NCI-H1417 treated with DMSO at 0.1 percent for 48 hours (cell line): ENCODE measurements at regions not wholly inside any gene's neighbourhood (a gene's known extent, or its start where the extent isn't known, plus 50 kb on each side); places are given as distances from the start of the nearest gene placed in this dataset.
"Not testable (repeated sequence)": the region's sequence is repeated elsewhere in the genome, so short reads cannot be mapped to it uniquely, and the experiment has no call there.

Experiments used
- DNase-seq: peaks from one replicate; lab custom pipeline; 2025; lab: John Stamatoyannopoulos, UW

DNA sequence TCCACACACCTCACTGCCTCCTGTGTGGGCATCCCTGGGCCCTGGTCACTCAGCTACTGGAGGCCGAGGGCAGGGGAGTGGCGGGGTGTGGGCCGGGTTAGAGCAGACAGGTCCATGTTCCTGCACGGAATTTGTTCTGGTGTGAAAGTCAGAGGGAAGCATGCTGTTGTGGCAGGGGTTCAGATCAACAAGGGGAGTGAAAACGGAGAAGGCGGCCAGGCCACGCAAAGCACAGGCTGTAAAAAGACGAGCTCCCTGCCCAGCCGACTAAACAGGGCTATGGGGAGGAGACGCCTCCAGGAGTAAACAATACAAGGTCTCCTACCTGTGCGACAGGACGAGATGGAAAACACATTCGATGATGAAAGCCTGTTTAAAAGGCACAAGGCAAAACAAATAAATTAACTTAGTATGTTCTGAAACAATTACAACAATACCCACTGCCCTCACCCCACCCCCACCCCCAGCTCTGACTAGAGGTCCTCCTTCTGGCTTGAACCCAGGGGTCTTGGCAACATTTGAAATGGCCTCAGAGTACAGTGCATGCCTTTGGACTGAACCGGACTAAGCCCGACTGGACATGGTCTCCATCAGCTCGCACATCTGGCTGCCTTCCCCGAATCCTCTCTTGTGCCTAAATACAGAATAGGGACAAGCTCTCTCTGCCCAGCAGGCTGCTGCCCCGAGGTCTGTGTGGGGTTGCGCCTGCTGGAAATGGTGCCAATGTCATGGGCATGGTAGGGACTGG is 274.9 kb upstream of the DIO3 start:
- DNase-seq: no peak

DNA sequence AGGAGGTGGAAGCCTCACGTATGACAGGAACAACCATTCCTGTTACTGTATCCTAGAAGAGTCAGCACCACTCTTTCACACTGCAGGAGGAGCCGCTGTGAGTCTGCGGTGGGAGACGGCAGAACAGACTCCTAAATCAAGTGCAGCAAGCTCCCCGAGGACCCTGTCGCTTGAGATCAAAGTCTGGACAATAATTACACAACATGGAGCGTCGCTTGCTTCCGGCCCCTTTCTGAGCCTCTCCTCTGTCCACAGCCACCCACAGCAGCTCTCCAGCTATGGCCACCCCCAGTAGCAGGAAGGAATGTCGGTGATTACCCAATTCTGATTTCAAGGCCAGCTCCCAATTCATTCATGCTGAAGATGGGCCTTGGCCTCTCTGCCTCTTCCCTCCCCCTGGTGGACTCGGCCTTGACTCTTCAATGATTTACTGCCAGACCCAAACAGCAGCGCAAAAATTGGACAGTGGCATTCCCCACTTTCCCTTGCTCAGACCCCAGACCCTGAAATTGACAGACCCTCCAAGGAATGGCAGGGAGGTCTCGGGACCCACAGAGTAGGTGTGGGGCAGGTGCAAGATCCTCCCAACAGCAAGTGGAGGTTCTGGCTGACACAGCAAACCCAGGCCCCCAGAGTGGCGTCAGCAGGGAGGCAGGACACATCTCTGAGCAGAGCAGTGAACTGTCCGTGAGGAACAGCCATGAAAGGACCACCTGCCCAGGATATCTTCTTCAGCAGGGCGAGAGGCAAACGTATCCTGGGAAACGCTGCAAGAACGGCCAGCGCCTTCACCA is 272.7 kb upstream of the DIO3 start:
- DNase-seq: no peak

GRCh38 chr14:101289230-101289690 is 272.0 kb upstream of the DIO3 start:
- no peak for DNase-seq

GRCh38 chr14:101289911-101290310 is 271.4 kb upstream of the DIO3 start:
- no peak for DNase-seq

GRCh38 chr14:101290611-101291010 is 270.7 kb upstream of the DIO3 start:
- DNase-seq: no peak

DNA sequence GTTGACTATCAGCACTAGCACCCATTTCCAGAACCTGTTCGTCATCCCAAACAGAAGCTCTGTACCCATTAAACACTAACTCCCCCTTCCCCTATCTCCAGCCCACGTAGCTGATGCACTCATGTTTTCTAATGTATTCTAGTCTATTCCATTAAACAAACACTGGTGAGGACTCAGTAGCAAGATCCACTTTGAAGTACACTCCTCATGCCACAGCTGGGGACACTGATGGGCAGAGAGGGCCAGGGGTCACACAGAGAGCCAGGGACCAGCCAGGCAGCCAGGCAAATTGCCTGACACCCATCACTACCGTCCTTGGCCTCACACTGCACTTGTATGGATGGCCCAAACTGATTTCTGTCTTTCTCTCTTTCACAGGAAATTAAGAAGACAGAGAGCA is 269.9 kb upstream of the DIO3 start:
- DNase-seq: no peak

GRCh38 chr14:101292448-101292847 is 268.8 kb upstream of the DIO3 start:
- no peak for DNase-seq

GRCh38 chr14:101293605-101294004 is 267.7 kb upstream of the DIO3 start:
- DNase-seq: no peak

DNA sequence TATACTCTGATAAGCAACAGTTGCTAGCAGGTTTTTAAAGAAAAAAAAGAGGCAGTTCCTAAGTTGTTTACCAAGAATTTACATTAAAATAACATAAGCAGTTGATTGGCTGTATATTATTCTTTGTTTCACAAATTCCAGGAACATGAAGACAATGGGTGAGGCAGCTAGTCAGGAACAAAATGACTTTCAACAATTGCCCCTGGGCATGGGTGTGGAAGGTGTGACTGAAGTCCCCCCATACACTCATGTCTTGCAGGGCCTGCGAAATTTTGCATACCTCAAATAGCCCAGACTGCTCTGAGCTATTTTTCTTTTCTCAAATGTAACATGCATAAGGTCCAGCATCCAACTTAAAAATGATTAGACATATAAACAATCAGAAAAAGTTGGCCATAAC is 267.2 kb upstream of the DIO3 start:
- DNase-seq: no peak

DNA sequence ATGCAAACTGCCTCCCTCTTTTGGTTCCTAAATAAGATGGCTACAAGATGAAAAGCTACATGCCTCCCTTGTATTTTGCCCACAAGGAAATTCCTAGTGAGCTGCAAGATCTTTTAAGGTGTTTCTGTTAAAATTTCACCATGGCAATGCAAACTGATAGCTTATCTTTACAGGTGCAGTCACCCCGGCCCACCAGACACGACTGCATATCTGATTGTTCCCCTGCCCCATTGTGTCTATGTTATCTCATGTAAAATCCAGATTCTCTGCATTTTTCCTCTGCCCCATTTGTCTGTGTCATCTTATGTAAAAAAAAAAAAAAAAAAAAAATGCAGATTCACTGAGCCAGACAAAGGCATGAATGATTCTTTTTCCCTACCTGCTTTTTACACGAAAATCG is 261.5 kb upstream of the DIO3 start:
- not testable (repeated sequence) for DNase-seq

- no peak for DNase-seq
Measured at GRCh38 chr14:101301011-101301410, 260.3 kb upstream of the DIO3 start.

DNA sequence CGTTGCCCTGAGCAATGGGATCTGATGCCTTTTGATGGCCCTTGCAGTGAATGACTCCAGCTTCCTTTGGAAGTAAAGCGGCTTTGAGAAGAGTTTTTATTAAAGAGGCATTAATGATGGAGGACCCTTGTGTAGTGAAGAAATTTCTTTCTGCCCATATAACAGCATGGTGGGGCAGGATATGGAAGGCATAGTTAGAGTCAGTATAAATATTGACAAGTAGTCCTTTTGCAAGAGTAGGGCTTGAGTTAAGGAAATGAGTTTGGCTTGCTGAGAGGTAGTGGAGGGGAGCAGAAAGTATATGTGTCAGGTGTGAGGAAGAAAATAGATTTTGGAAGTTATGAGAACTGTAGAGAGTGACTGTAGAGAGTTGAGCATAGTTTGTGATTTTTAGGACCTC is 254.1 kb upstream of the DIO3 start:
- not testable (repeated sequence) for DNase-seq

DNA sequence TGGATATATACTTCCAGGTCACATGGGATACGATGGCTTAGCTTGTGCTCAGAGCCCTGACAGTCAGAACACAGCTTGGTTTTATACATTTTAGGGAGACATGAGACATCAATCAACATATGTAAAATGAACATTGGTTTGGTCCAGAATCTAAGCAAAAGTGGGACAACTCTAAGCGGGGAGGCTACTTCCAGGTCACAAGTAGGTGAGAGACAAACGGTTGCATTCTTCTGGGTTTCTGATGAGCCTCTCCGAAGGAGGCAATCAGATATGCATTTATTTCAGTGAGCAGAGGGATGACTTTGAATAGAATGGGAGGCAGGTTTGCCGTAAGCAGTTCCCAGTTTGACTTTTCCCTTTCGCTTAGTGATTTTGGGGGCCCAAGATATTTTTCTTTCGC is 250.1 kb upstream of the DIO3 start:
- DNase-seq: not testable (repeated sequence)

- DNase-seq: no peak
Measured at GRCh38 chr14:101313268-101313667, 248.0 kb upstream of the DIO3 start.

- DNase-seq: no peak
Measured at GRCh38 chr14:101315802-101316296, 245.4 kb upstream of the DIO3 start.

DNA sequence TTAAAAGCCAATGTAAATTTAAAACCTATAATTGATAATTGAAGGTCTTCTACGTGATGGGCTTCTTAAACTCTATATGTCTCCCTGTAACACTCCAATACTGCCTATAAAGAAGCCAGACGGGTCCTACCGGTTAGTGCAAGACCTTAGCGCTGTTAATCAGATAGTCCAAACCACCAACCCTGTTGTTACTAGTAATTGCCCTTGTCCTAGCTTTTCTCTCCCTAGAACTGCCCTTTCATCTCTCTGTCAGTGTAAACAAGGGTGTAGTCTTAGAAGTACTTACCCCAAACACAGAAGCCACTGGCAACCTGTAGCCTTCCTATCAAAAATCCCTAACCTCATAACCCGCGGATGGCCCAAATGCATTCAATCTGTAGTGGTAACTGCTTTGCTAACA is 243.0 kb upstream of the DIO3 start:
- DNase-seq: no peak

DNA sequence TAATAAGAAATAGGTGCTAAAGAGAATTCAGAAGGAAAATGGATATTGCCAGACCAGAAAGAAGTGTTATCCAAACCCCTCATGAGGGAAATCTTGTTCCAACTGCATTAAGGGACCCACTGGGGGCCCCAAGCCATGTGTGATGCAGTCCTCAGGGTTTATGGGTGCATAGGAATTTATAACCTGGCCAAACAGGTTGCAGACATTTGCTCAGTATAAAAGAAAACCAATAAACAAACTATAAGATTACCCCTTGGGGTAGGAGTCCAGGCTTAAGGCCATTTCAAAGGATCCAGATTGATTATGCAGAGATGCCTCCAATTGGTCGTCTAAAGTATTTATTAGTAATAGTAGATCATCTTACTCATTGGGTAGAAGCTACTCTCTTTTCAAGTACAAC is 240.9 kb upstream of the DIO3 start:
- DNase-seq: no peak

- no peak for DNase-seq
Measured at GRCh38 chr14:101322223-101322622, 239.1 kb upstream of the DIO3 start.

DNA sequence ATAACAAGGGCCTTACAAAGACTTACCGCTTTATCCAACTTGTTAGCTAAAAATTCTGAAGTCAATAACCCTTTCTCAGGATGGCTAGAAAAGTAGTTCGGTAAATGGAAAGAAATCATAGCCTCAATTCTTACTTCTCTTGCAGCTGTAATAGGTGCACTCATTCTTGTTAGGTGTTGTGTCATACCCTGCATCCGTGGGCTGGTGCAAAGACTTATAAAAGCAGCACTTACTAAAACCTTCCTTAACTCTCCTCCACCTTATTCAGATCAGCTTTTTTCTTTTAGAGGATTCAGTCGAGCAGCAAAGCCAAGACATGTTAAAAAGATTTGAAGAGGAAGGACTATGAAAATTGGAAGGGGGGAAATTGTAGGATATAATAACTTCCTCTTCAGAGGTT is 238.2 kb upstream of the DIO3 start:
- DNase-seq: no peak

DNA sequence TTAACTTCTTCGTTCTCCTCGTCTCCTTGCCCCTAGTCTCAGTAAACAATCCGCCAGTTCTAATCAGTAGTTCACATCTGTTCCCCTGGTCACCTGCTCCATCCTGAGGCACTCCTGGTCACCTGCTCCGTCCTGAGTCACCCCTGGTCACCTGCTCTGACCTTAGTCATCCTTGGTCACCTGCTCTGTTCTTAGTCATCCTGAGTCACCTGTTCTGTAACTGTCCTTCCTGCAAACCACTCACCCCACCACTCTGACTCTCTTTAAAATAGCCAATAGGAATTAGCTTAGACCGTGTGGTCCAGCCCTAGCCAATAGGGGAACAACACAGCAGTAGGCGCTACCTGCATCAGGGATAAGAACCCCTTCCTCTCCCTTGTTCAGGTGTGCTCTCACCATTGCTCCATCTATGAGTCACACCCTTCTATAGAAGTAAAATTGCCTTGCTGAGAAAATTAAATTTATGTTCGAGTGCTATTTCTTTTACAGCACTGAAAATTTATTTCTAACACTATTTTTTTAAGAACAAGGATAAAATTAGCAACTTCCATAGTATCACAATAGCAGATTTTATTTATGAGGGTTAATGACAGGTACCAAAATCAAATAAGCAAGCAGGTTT is 237.6 kb upstream of the DIO3 start:
- not testable (repeated sequence) for DNase-seq

DNA sequence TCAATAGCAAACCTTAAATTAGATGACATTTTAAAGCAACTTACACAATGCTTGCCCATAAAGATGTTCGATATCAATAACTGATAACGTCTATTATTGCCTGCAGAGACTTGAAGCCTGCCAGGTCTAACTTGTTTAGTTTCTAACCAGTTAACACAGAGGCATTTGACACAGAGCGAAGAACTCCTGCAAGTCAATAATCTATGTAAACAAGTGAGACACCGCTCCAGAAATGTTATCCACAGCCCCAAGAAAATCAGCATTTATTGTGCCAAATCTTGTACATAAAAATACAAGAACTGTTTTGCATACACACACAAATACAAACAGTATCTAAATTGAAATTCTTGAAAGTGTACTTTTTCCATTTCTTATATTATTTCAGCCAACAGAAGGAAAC is 236.0 kb upstream of the DIO3 start:
- DNase-seq: no peak

DNA sequence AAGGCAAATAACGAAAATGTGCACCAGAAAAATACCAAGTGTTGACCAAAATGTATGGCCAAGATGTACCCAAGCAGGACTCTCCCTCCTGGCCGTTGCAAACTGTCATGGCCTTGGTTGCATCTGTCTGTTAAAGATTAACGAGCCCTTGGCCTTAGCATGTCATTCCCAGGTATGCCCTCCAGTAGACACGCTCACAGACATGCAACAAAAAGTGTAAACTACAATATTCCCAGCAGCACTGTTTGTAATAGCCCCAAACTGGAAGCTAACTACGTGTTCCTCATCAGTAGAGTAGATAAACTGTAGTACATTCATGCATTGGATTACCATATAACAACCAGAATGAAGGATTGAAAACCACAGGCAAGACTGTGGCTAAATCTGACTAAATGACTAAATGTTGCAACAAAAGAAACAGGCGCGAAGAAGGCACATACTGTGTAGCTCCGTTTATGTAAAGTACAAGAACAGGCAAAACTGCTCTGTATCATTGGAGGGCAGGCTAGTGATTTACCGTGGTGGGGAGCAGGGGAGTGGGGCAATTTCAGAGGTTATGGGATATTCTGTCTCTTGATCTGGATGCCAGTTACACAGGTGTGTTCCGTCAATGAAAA is 232.8 kb upstream of the DIO3 start:
- DNase-seq: no peak
